ENCODE measurements at regions not wholly inside any gene's neighbourhood (a gene's known extent, or its start where the extent isn't known, plus 50 kb on each side); places are given as distances from the start of the nearest gene placed in this dataset.

- DNase-seq (ENCODE audit: low read depth) = no peak
Observed at GRCh38 chr15:95830281-95830680, 500.2 kb upstream of the NR2F2 start.

GRCh38 chr15:95832668-95833067 lies 497.8 kb upstream of the NR2F2 start:
- DNase-seq (ENCODE audit: low read depth) = no peak

GRCh38 chr15:95834028-95834804 lies 496.3 kb upstream of the NR2F2 start:
- DNase-seq (ENCODE audit: low read depth) = no peak

GRCh38 chr15:95836536-95836935 lies 494.0 kb upstream of the NR2F2 start:
- DNase-seq (ENCODE audit: low read depth) = no peak

- no peak for DNase-seq (ENCODE audit: low read depth)
Observed at GRCh38 chr15:95837341-95838004, 493.0 kb upstream of the NR2F2 start.

- DNase-seq (ENCODE audit: low read depth) = no peak
Observed at GRCh38 chr15:95839367-95839782, 491.1 kb upstream of the NR2F2 start.

GRCh38 chr15:95840004-95840403 lies 490.5 kb upstream of the NR2F2 start:
- DNase-seq (ENCODE audit: low read depth) = no peak

- DNase-seq (ENCODE audit: low read depth) = no peak
Observed at GRCh38 chr15:95840855-95841254, 489.6 kb upstream of the NR2F2 start.

- no peak for DNase-seq (ENCODE audit: low read depth)
Observed at GRCh38 chr15:95842576-95842975, 487.9 kb upstream of the NR2F2 start.

GRCh38 chr15:95843241-95843910 lies 487.1 kb upstream of the NR2F2 start:
- no peak for DNase-seq (ENCODE audit: low read depth)

GRCh38 chr15:95845862-95846515 lies 484.5 kb upstream of the NR2F2 start:
- DNase-seq (ENCODE audit: low read depth) = no peak

- no peak for DNase-seq (ENCODE audit: low read depth)
Observed at GRCh38 chr15:95848126-95848525, 482.4 kb upstream of the NR2F2 start.

- DNase-seq (ENCODE audit: low read depth) = no peak
Observed at GRCh38 chr15:95850837-95851236, 479.7 kb upstream of the NR2F2 start.

GRCh38 chr15:95853350-95853749 lies 477.1 kb upstream of the NR2F2 start:
- no peak for DNase-seq (ENCODE audit: low read depth)

- no peak for DNase-seq (ENCODE audit: low read depth)
Observed at GRCh38 chr15:95857124-95857757, 473.3 kb upstream of the NR2F2 start.

- no peak for DNase-seq (ENCODE audit: low read depth)
Observed at GRCh38 chr15:95857758-95858157, 472.7 kb upstream of the NR2F2 start.

GRCh38 chr15:95860406-95860805 lies 470.1 kb upstream of the NR2F2 start:
- no peak for DNase-seq (ENCODE audit: low read depth)

GRCh38 chr15:95864467-95864886 lies 466.0 kb upstream of the NR2F2 start:
- no peak for DNase-seq (ENCODE audit: low read depth)

GRCh38 chr15:95865330-95865739 lies 465.2 kb upstream of the NR2F2 start:
- no peak for DNase-seq (ENCODE audit: low read depth)

- no peak for DNase-seq (ENCODE audit: low read depth)
Observed at GRCh38 chr15:95866711-95867440, 463.6 kb upstream of the NR2F2 start.

GRCh38 chr15:95868450-95868849 lies 462.1 kb upstream of the NR2F2 start:
- DNase-seq (ENCODE audit: low read depth) = no peak
